AG10803 (cell line): ENCODE measurements at regions not wholly inside any gene's neighbourhood (a gene's known extent, or its start where the extent isn't known, plus 50 kb on each side); places are given as distances from the start of the nearest gene placed in this dataset.

ENCODE experiments used
- DNase-seq: peaks from one replicate; pipeline ENCODE4 v3.0.0; 2010; ENCODE audit warnings: low read depth
- H3K4me3 ChIP-seq: 2 replicates; pipeline ENCODE4 v1.5.1; 2011; ENCODE audit warnings: mild to moderate bottlenecking, low read length, control low read depth
- CTCF ChIP-seq: conservative IDR thresholded peaks from 2 replicates; pipeline ENCODE4 v1.5.1; 2011; ENCODE audit warnings: mild to moderate bottlenecking, low read length, control low read depth, inconsistent platforms

- peak; percentile 93 for DNase-seq
- no peak for TF ChIP-seq CTCF
- H3K4me3 ChIP-seq, result no peak overlapping the region
These were observed 230.2 kb upstream of the DAPK1 start for GRCh38 chr9:87267251-87268070.

DNA sequence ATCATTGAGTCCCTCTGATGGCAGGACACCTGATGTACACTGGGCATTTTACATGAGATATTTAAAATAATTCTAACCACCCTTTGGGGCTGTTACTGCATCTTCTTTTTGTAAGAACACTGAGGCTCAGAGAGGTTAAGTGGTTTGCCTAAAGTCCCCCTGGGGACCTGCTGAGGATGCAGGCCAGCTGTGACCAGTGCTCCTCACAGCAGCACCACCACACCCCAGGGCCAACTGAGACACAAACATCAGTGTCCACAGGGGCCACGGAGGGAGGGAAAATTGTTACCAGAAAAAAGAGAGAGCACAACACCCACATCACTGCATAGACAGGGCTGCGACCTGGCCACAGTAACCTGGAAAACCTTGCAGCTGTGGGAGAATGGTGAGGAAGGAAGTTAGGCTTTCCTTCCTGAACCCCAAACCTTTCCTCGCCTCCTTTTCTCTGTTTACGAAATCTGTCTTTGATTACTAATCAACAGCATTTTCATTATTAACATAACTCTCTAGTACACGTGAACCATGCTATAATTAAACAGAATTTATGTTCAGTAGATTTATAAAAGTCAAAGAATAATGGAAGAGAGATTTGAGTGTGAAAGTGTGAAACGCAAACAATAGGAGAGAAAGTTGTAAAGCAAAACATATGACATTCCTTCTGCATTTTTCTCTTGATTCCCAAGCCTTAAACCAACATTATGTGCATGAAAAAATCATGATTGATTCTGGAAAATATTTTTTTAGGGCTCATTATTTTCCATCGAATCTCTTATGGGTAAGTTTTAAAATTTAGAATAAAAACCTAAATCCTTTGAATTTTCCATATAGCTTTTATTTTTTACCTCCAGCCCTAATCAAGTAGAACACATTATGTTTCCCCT lies 228.1 kb upstream of the DAPK1 start:
- TF ChIP-seq CTCF, result no peak
- peak; percentile 52 for DNase-seq
- H3K4me3 ChIP-seq, result no peak overlapping the region

GRCh38 chr9:87270221-87270847 lies 227.3 kb upstream of the DAPK1 start:
- DNase-seq, result peak; percentile 85
- H3K4me3 ChIP-seq, result no peak overlapping the region

DNA sequence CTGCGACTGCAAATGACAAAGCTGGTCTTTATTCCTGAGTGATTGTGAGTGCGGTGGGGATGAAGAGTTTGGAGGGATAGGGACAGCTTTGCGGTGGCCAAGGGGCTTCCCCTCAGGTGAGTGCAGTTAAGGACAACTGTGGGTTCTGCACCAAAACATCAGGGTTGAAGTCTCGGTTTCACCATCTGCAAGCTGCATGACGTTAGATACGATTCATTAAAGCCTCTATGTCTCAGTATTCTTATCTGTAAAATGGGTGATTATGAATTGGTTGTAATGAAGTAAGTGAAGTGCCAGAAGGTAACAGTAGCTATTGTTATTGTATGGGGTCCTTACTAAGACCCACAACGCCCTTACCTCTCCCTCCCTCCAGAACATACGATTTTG lies 226.8 kb upstream of the DAPK1 start:
- H3K4me3 ChIP-seq, result no peak overlapping the region
- no peak for DNase-seq
- TF ChIP-seq CTCF, result no peak

More at GRCh38 chr9:87270221-87270847, 227.3 kb upstream of the DAPK1 start:
- no peak for TF ChIP-seq CTCF

- no peak for TF ChIP-seq CTCF
- no peak overlapping the region for H3K4me3 ChIP-seq
- DNase-seq, result peak; percentile 76
These were observed 225.8 kb upstream of the DAPK1 start for GRCh38 chr9:87271696-87272477.

GRCh38 chr9:87275047-87275725 lies 222.5 kb upstream of the DAPK1 start:
- TF ChIP-seq CTCF, result no peak

More at GRCh38 chr9:87275047-87275725, 222.5 kb upstream of the DAPK1 start:
- no peak overlapping the region for H3K4me3 ChIP-seq
- DNase-seq, result peak; percentile 57
